WTC11 (cell line): ENCODE measurements at regions not wholly inside any gene's neighbourhood (a gene's known extent, or its start where the extent isn't known, plus 50 kb on each side); places are given as distances from the start of the nearest gene placed in this dataset.

ENCODE experiments used
- ATAC-seq: fragments of 200-7000 bp; cut with Tn5 transposase; 2 replicates; pipeline ENCODE4 v1.10.0; 2021; ENCODE audit warnings: mild to moderate bottlenecking, moderate library complexity
- CTCF ChIA-PET: fragments of 300-600 bp; sonication (Branson Sonifier 250); formaldehyde crosslinking; loops from one replicate; lab custom pipeline; 2021; ENCODE audit warnings: antibody characterized with exemption; lab: Charles Lee
- POLR2A ChIA-PET: fragments of 350-600 bp; sonication (Branson Sonifier 250); formaldehyde crosslinking; loops from one replicate; lab custom pipeline; 2021; ENCODE audit warnings: antibody characterized with exemption; lab: Charles Lee
- DNase-seq: peaks from one replicate; pipeline ENCODE4 v3.0.0; 2021; ENCODE audit warnings: low spot score
- H3K27ac Mint-ChIP-seq: 2 replicates; pipeline ENCODE4 v1.8.0; 2021; ENCODE audit warnings: mixed read lengths
- H3K27me3 Mint-ChIP-seq: 2 replicates; pipeline ENCODE4 v1.8.0; 2021; ENCODE audit warnings: low read depth, mild to moderate bottlenecking, moderate library complexity, mixed read lengths
- H3K36me3 Mint-ChIP-seq: 2 replicates; pipeline ENCODE4 v1.8.0; 2021; ENCODE audit warnings: mixed read lengths
- H3K4me1 Mint-ChIP-seq: 2 replicates; pipeline ENCODE4 v1.8.0; 2022; ENCODE audit warnings: mixed read lengths
- H3K4me3 Mint-ChIP-seq: 2 replicates; pipeline ENCODE4 v1.8.0; 2021; ENCODE audit warnings: mild to moderate bottlenecking, moderate library complexity, mixed read lengths
- H3K9me3 Mint-ChIP-seq: 2 replicates; pipeline ENCODE4 v1.8.0; 2021; ENCODE audit warnings: mixed read lengths
- CREB1 ChIP-seq: sonication (generic); formaldehyde crosslinking; IDR thresholded peaks from 2 replicates; pipeline ENCODE4 v1.8.0; 2023; ENCODE audit warnings: mild to moderate bottlenecking, missing genetic modification reagents
- ELF4 ChIP-seq: sonication (generic); formaldehyde crosslinking; IDR thresholded peaks from 2 replicates; pipeline ENCODE4 v1.8.1; 2022; ENCODE audit warnings: low read depth, mild to moderate bottlenecking, moderate library complexity, missing genetic modification reagents
- ESRRA ChIP-seq: sonication (generic); formaldehyde crosslinking; IDR thresholded peaks from 2 replicates; pipeline ENCODE4 v1.8.1; 2022; ENCODE audit warnings: mild to moderate bottlenecking, missing genetic modification reagents, borderline replicate concordance
- JAZF1 ChIP-seq: fragments of 250-450 bp; sonication (Bioruptor Pico); IDR thresholded peaks from 2 replicates; pipeline ENCODE4 v1.9.0; 2021; ENCODE audit warnings: moderate library complexity, mild to moderate bottlenecking, inconsistent platforms
- NR2C2 ChIP-seq: sonication (generic); formaldehyde crosslinking; IDR thresholded peaks from 2 replicates; pipeline ENCODE4 v1.8.0; 2022; ENCODE audit warnings: mild to moderate bottlenecking, missing genetic modification reagents
- NR3C1 ChIP-seq: sonication (generic); formaldehyde crosslinking; conservative IDR thresholded peaks from 2 replicates; pipeline ENCODE4 v1.8.1; 2023; ENCODE audit warnings: low read depth, mild to moderate bottlenecking, missing genetic modification reagents
- SP1 ChIP-seq: sonication (generic); formaldehyde crosslinking; conservative IDR thresholded peaks from 2 replicates; pipeline ENCODE4 v1.8.1; 2022; ENCODE audit warnings: missing genetic modification reagents
- TEAD1 ChIP-seq: sonication (generic); formaldehyde crosslinking; IDR thresholded peaks from 2 replicates; pipeline ENCODE4 v1.8.0; 2022; ENCODE audit warnings: mild to moderate bottlenecking, missing genetic modification reagents
- ZNF219 ChIP-seq: sonication (generic); formaldehyde crosslinking; IDR thresholded peaks from 2 replicates; pipeline ENCODE4 v1.8.0; 2023; ENCODE audit warnings: missing genetic modification reagents, mild to moderate bottlenecking, borderline replicate concordance
- ZNF263 ChIP-seq: sonication (generic); formaldehyde crosslinking; IDR thresholded peaks from 2 replicates; pipeline ENCODE4 v1.8.1; 2022; ENCODE audit warnings: low read depth, mild to moderate bottlenecking, moderate library complexity, missing genetic modification reagents
- ZNF425 ChIP-seq: fragments of 250-450 bp; sonication (Bioruptor Pico); conservative IDR thresholded peaks from 2 replicates; pipeline ENCODE4 v1.9.0; 2021; ENCODE audit warnings: mild to moderate bottlenecking
- ZSCAN18 ChIP-seq: fragments of 250-450 bp; sonication (Bioruptor Pico); IDR thresholded peaks from 2 replicates; pipeline ENCODE4 v2.1.2; 2022; ENCODE audit warnings: mild to moderate bottlenecking, moderate library complexity
- TF ChIP-seq, protein P1 (sequence below): sonication (generic); formaldehyde crosslinking; IDR thresholded peaks from 2 replicates; pipeline ENCODE4 v1.8.1; 2022; ENCODE audit warnings: mild to moderate bottlenecking, moderate library complexity, missing genetic modification reagents
- TF ChIP-seq, protein P2 (sequence below): sonication (generic); formaldehyde crosslinking; IDR thresholded peaks from 2 replicates; pipeline ENCODE4 v1.8.1; 2022; ENCODE audit warnings: mild to moderate bottlenecking, missing genetic modification reagents, moderate library complexity, borderline replicate concordance
- TF ChIP-seq, protein P3 (sequence below): sonication (generic); formaldehyde crosslinking; IDR thresholded peaks from 2 replicates; pipeline ENCODE4 v1.8.0; 2023; ENCODE audit warnings: missing genetic modification reagents, mild to moderate bottlenecking, borderline replicate concordance
- TF ChIP-seq, protein P4 (sequence below): sonication (generic); formaldehyde crosslinking; IDR thresholded peaks from 2 replicates; pipeline ENCODE4 v1.8.1; 2023; ENCODE audit warnings: mild to moderate bottlenecking, missing genetic modification reagents, moderate library complexity
- TF ChIP-seq, protein P5 (sequence below): sonication (generic); formaldehyde crosslinking; IDR thresholded peaks from 2 replicates; pipeline ENCODE4 v1.8.0; 2022; ENCODE audit warnings: mild to moderate bottlenecking, missing genetic modification reagents
- TF ChIP-seq, protein P6 (sequence below): sonication (generic); formaldehyde crosslinking; IDR thresholded peaks from 2 replicates; pipeline ENCODE4 v1.8.1; 2022; ENCODE audit warnings: low read depth, missing genetic modification reagents, borderline replicate concordance

DNA sequence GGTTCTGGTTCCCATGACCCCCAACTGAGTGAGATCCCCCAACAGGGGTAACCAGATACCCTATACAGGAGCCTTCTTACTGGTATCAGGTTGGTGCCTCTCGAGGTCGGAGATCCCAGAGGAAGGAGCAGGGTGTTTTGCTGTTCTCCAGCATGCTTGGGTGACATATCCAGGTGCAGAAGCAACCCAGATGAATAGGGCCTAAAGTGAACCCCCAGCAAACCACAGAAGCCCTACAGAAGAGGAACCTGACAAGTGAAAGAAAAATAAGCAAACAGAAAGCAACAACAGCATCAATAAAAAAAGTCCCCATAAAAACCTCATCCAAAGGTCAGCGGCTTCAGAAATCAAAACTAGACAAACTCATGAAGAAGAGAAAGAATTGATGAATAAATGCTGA lies 633.4 kb upstream of the CXADR start (continued):
- no peak for TF ChIP-seq ZNF263 (CRISPR knock-in tag)
- TF ChIP-seq, protein P1, sequence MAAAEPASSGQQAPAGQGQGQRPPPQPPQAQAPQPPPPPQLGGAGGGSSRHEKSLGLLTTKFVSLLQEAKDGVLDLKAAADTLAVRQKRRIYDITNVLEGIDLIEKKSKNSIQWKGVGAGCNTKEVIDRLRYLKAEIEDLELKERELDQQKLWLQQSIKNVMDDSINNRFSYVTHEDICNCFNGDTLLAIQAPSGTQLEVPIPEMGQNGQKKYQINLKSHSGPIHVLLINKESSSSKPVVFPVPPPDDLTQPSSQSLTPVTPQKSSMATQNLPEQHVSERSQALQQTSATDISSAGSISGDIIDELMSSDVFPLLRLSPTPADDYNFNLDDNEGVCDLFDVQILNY (CRISPR knock-in tag): no peak
- TF ChIP-seq JAZF1: no peak
- no peak for TF ChIP-seq ZSCAN18
- TF ChIP-seq, protein P2, sequence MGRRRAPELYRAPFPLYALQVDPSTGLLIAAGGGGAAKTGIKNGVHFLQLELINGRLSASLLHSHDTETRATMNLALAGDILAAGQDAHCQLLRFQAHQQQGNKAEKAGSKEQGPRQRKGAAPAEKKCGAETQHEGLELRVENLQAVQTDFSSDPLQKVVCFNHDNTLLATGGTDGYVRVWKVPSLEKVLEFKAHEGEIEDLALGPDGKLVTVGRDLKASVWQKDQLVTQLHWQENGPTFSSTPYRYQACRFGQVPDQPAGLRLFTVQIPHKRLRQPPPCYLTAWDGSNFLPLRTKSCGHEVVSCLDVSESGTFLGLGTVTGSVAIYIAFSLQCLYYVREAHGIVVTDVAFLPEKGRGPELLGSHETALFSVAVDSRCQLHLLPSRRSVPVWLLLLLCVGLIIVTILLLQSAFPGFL (CRISPR knock-in tag): no peak
- TF ChIP-seq ESRRA (CRISPR knock-in tag): no peak
- TF ChIP-seq NR2C2 (CRISPR knock-in tag): no peak
- TF ChIP-seq NR3C1: no peak
- TF ChIP-seq CREB1 (CRISPR knock-in tag): no peak
- TF ChIP-seq, protein P3, sequence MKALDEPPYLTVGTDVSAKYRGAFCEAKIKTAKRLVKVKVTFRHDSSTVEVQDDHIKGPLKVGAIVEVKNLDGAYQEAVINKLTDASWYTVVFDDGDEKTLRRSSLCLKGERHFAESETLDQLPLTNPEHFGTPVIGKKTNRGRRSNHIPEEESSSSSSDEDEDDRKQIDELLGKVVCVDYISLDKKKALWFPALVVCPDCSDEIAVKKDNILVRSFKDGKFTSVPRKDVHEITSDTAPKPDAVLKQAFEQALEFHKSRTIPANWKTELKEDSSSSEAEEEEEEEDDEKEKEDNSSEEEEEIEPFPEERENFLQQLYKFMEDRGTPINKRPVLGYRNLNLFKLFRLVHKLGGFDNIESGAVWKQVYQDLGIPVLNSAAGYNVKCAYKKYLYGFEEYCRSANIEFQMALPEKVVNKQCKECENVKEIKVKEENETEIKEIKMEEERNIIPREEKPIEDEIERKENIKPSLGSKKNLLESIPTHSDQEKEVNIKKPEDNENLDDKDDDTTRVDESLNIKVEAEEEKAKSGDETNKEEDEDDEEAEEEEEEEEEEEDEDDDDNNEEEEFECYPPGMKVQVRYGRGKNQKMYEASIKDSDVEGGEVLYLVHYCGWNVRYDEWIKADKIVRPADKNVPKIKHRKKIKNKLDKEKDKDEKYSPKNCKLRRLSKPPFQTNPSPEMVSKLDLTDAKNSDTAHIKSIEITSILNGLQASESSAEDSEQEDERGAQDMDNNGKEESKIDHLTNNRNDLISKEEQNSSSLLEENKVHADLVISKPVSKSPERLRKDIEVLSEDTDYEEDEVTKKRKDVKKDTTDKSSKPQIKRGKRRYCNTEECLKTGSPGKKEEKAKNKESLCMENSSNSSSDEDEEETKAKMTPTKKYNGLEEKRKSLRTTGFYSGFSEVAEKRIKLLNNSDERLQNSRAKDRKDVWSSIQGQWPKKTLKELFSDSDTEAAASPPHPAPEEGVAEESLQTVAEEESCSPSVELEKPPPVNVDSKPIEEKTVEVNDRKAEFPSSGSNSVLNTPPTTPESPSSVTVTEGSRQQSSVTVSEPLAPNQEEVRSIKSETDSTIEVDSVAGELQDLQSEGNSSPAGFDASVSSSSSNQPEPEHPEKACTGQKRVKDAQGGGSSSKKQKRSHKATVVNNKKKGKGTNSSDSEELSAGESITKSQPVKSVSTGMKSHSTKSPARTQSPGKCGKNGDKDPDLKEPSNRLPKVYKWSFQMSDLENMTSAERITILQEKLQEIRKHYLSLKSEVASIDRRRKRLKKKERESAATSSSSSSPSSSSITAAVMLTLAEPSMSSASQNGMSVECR (CRISPR knock-in tag): no peak
- TF ChIP-seq ZNF425 (CRISPR knock-in tag): no peak
- TF ChIP-seq, protein P4, sequence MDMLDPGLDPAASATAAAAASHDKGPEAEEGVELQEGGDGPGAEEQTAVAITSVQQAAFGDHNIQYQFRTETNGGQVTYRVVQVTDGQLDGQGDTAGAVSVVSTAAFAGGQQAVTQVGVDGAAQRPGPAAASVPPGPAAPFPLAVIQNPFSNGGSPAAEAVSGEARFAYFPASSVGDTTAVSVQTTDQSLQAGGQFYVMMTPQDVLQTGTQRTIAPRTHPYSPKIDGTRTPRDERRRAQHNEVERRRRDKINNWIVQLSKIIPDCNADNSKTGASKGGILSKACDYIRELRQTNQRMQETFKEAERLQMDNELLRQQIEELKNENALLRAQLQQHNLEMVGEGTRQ (CRISPR knock-in tag): no peak
- TF ChIP-seq SP1 (CRISPR knock-in tag): no peak

DNA sequence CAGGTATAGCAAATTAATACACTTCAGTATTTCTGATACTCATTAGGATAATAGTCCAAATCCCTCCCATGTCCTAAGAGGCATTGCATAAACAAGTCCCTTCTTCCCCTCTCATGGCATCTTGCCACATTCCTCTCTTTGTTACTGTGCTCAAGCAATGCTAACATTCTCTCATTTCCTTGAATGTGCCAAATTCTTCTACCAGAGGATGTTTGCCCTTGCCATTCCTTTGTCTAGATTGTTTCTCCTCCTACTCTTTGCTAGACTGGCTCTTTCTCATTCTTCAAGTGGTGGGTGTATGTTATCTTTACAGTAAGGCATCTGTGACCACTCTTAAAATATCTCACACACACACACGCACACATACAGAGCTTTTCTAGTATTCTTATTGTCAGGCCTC lies 621.0 kb upstream of the CXADR start:
- POLR2A ChIA-PET: no interaction called here
- peaks cover 7% of the 10 kb centered on the region for H3K27me3 Mint-ChIP-seq
- H3K4me1 Mint-ChIP-seq: no peaks in the 10 kb centered on the region
- no peak overlapping the region for H3K4me3 Mint-ChIP-seq
- peaks cover 5% of the 10 kb centered on the region for H3K9me3 Mint-ChIP-seq
- H3K27ac Mint-ChIP-seq: no peak overlapping the region
- DNase-seq (no peak), ATAC-seq (no peak)
- CTCF ChIA-PET: no interaction called here
- H3K36me3 Mint-ChIP-seq: peaks cover 4% of the 10 kb centered on the region
- TF ChIP-seq, protein P5, sequence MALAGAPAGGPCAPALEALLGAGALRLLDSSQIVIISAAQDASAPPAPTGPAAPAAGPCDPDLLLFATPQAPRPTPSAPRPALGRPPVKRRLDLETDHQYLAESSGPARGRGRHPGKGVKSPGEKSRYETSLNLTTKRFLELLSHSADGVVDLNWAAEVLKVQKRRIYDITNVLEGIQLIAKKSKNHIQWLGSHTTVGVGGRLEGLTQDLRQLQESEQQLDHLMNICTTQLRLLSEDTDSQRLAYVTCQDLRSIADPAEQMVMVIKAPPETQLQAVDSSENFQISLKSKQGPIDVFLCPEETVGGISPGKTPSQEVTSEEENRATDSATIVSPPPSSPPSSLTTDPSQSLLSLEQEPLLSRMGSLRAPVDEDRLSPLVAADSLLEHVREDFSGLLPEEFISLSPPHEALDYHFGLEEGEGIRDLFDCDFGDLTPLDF (CRISPR knock-in tag): no peak
- TF ChIP-seq ZSCAN18: no peak
- TF ChIP-seq ELF4 (CRISPR knock-in tag): no peak
- TF ChIP-seq NR3C1: no peak
- TF ChIP-seq TEAD1 (CRISPR knock-in tag): no peak
- TF ChIP-seq ZNF219 (CRISPR knock-in tag): no peak
- TF ChIP-seq, protein P6, sequence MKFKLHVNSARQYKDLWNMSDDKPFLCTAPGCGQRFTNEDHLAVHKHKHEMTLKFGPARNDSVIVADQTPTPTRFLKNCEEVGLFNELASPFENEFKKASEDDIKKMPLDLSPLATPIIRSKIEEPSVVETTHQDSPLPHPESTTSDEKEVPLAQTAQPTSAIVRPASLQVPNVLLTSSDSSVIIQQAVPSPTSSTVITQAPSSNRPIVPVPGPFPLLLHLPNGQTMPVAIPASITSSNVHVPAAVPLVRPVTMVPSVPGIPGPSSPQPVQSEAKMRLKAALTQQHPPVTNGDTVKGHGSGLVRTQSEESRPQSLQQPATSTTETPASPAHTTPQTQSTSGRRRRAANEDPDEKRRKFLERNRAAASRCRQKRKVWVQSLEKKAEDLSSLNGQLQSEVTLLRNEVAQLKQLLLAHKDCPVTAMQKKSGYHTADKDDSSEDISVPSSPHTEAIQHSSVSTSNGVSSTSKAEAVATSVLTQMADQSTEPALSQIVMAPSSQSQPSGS (CRISPR knock-in tag): no peak
- TF ChIP-seq SP1 (CRISPR knock-in tag): no peak
